ENCODE measurements at regions not wholly inside any gene's neighbourhood (a gene's known extent, or its start where the extent isn't known, plus 50 kb on each side); places are given as distances from the start of the nearest gene placed in this dataset.

DNA sequence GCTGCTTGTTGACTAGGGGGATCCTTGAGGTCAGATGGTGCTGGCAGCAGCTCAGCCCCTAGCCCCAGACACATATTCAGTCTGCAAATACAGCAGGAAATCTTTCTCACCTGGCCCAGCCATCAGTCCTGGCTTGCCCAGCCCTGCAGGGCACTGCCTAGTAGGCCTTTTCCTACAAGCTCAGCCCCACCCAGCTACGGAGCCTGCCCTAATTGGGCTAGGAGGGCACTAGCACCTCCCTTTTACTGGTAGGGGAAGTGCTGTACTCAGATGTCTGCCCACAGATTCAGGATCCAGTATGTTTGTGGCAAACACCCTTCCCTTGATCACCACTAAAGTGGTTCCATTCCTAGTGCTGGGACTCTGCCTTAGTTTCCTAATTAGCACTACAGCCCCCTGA is 257.1 kb upstream of the CADM1 start:
- no peaks in the 10 kb centered on the region for H3K9me3 ChIP-seq
- peak in 1 of 4 donors; percentile 47 for DNase-seq
- H3K27ac ChIP-seq, result no peak overlapping the region
- TF ChIP-seq, protein P1, sequence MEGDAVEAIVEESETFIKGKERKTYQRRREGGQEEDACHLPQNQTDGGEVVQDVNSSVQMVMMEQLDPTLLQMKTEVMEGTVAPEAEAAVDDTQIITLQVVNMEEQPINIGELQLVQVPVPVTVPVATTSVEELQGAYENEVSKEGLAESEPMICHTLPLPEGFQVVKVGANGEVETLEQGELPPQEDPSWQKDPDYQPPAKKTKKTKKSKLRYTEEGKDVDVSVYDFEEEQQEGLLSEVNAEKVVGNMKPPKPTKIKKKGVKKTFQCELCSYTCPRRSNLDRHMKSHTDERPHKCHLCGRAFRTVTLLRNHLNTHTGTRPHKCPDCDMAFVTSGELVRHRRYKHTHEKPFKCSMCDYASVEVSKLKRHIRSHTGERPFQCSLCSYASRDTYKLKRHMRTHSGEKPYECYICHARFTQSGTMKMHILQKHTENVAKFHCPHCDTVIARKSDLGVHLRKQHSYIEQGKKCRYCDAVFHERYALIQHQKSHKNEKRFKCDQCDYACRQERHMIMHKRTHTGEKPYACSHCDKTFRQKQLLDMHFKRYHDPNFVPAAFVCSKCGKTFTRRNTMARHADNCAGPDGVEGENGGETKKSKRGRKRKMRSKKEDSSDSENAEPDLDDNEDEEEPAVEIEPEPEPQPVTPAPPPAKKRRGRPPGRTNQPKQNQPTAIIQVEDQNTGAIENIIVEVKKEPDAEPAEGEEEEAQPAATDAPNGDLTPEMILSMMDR (IDR thresholded peaks at IDR 0.05), result no peak
- ATAC-seq, result peak; percentile 60
- H3K4me3 ChIP-seq, result no peak overlapping the region
- peaks cover 9 to 45% of the 10 kb centered on the region in 2 donors for H3K27me3 ChIP-seq
- H3K4me1 ChIP-seq, result peaks cover 3 to 14% of the 10 kb centered on the region in 2 donors
- intact Hi-C loops (cut with DNase I), result no loop called here
- H3K36me3 ChIP-seq, result no peaks in the 10 kb centered on the region

DNA sequence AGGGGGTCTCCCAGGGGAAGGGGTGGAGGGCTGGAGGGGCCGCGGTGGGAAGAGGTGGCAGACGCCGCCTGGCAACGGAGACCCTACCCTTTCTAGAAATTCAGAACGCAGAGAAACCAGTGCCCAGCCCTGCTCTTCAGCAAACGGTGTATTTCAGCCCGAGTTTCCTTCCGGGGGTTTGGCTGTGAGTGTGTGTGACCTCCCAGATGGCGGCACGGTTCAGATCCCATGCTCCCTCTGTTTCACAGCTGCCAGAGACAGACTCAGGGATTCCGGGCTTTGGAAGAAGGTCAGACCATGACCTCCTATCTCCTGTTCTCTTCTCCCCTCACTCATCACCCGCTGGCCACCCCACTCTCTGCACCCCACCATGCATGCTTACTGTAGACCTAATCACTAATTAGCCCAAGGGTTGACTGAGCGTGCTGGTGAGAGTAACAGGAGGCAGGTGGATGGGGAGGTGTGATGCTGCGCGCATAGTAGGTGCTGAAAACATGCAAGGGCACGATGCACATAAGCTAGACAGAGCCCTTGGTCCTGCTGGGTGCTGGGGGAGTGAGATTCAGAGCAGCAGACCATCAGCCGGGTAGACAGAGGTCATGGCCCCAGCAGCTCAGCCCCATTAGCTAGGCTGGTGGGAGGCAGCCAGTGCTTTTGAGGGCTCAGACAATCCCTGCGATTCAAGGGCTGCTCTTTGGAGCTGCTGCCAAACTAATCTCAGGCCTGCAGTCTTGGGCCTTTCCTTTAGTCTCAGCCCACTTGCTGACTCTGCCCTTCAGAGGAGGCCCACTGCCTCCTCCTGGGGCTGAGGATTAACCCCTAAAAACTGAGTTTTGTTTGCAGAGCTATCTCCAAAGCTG is 256.5 kb upstream of the CADM1 start:
- Histone ChIP-seq H3K27ac (no peak overlapping the region), H3K36me3 (no peaks in the 10 kb centered on the region), H3K9me3 (no peaks in the 10 kb centered on the region), H3K4me3 (peak overlapping the region; percentile 55 to 57), H3K4me1 (peaks cover 3 to 14% of the 10 kb centered on the region in 2 donors), H3K27me3 (peaks cover 9 to 43% of the 10 kb centered on the region in 2 donors)
- intact Hi-C loops (cut with DNase I), result no loop called here
- TF ChIP-seq, protein P1 (IDR thresholded peaks at IDR 0.05), result no peak
- ATAC-seq (peak; percentile 38), DNase-seq (peak in 2 of 4 donors; percentile 27 to 34)

DNA sequence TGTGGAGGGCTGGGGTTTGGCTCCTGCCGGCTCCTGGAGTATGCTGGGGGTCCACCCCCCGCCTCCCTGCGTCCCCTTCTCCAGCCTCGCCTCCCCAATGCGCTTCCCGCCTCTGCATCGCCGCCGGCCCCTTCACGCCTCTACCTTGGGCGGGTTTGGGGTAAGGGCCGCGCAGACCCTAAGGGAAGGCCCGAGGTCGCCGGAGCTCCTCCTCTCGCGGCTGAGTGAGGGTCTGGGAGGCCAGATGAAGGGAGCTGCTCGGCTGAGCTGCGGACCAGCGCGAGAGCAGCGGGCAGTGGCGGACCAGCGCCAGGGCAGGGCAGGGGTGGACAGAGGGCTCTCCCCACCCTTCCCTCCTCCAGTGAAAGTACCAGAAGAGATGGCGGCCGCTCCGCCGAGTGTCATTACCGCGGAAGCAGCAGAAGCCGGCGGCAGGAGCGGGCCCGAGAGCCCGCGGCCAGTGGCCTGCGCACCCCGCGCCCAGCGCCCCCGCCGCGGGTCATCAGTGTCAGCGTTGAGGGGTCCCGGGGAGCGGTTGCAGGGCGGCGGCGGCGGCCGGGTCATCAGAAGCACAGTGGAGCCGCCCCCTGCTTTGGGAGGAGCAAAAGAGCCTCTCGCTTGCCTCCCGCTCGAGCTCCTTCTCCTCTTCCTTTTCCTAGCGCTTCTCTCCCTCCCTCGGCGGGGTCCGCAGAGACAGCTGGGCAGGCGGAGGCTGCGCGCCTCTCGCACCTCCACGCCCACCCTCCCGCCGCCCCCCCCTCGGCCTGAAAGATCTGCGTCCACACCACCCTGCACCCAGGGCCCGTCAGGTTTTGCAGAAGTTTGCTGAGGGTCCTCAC is 255.6 kb upstream of the CADM1 start:
- intact Hi-C loops (cut with DNase I), result no loop called here
- no peaks in the 10 kb centered on the region for H3K9me3 ChIP-seq
- H3K27me3 ChIP-seq, result peaks cover 9 to 43% of the 10 kb centered on the region in 2 donors
- no peaks in the 10 kb centered on the region for H3K36me3 ChIP-seq
- H3K4me3 ChIP-seq, result peak overlapping the region; percentile 55 to 57
- ATAC-seq, result peak; percentile 66
- peaks cover 3 to 14% of the 10 kb centered on the region in 2 donors for H3K4me1 ChIP-seq
- TF ChIP-seq, protein P1 (IDR thresholded peaks at IDR 0.05), result no peak
- H3K27ac ChIP-seq, result no peak overlapping the region
- peak; percentile 40 to 85 (median 56) for DNase-seq

DNA sequence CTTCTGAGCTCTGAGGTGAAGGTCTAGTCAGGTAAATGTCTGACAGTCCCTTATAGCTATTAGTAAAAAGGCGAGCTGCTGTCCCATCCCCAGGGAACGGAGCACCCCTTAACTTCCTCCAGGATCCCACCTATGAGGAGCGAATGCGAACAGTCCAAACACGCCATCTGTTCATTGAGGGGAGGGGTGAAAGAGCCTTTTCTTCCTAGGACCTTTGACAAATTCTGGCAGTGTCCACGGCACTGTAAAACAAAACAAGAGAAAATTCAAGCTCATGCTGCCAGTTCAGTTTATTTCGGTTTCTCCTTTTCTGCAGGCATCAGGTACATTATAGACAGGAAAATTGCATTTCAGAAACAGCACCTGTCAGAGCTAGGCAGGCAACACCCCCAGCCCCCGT is 253.8 kb upstream of the CADM1 start:
- Histone ChIP-seq H3K9me3 (no peaks in the 10 kb centered on the region), H3K4me3 (no peak overlapping the region), H3K4me1 (peaks cover 3 to 14% of the 10 kb centered on the region in 2 donors), H3K36me3 (no peaks in the 10 kb centered on the region), H3K27ac (no peak overlapping the region), H3K27me3 (peaks cover 9 to 43% of the 10 kb centered on the region in 2 donors)
- ATAC-seq (no peak), DNase-seq (no peak)
- TF ChIP-seq, protein P1 (IDR thresholded peaks at IDR 0.05), result no peak
- intact Hi-C loops (cut with DNase I), result no loop called here
